Stimulated activated CD8-positive, alpha-beta memory T cell treated with anti-CD3 and anti-CD28 coated beads, Interleukin-4, amount 100 ng/mL, for 1 hour (primary cell): ENCODE measurements at regions not wholly inside any gene's neighbourhood (a gene's known extent, or its start where the extent isn't known, plus 50 kb on each side); places are given as distances from the start of the nearest gene placed in this dataset.
"Not testable (repeated sequence)": the region's sequence is repeated elsewhere in the genome, so short reads cannot be mapped to it uniquely, and the experiment has no call there.

Experiments
- DNase-seq, 2 donors: peaks; one replicate each; pipeline ENCODE4 v3.0.0-alpha.2; 2020; ENCODE audit warnings: low read depth in 2 of 2, low spot score in 1 of 2

- no peak for DNase-seq
These were observed 754.5 kb upstream of the MIR17HG start for GRCh38 chr13:90592943-90593342.

- no peak for DNase-seq
These were observed 752.8 kb upstream of the MIR17HG start for GRCh38 chr13:90594681-90595080.

- DNase-seq: no peak
These were observed 741.8 kb upstream of the MIR17HG start for GRCh38 chr13:90605664-90606063.

GRCh38 chr13:90606921-90607320, 740.6 kb upstream of the MIR17HG start:
- not testable (repeated sequence) for DNase-seq

- no peak for DNase-seq
These were observed 735.1 kb upstream of the MIR17HG start for GRCh38 chr13:90612391-90612790.

GRCh38 chr13:90613076-90613795, 734.3 kb upstream of the MIR17HG start:
- no peak for DNase-seq

- DNase-seq: no peak
These were observed 732.3 kb upstream of the MIR17HG start for GRCh38 chr13:90615236-90615635.

GRCh38 chr13:90615767-90616166, 731.7 kb upstream of the MIR17HG start:
- no peak for DNase-seq

GRCh38 chr13:90618133-90618532, 729.4 kb upstream of the MIR17HG start:
- no peak for DNase-seq

- no peak for DNase-seq
These were observed 724.9 kb upstream of the MIR17HG start for GRCh38 chr13:90622541-90622940.

GRCh38 chr13:90623318-90624011, 724.0 kb upstream of the MIR17HG start:
- no peak for DNase-seq

- DNase-seq: no peak
These were observed 719.7 kb upstream of the MIR17HG start for GRCh38 chr13:90627813-90628212.

- DNase-seq: no peak
These were observed 719.0 kb upstream of the MIR17HG start for GRCh38 chr13:90628471-90628870.

GRCh38 chr13:90630716-90631115, 716.8 kb upstream of the MIR17HG start:
- DNase-seq: no peak

- DNase-seq: no peak
These were observed 715.3 kb upstream of the MIR17HG start for GRCh38 chr13:90632184-90632583.

GRCh38 chr13:90633849-90634248, 713.6 kb upstream of the MIR17HG start:
- no peak for DNase-seq

- DNase-seq: no peak
These were observed 706.5 kb upstream of the MIR17HG start for GRCh38 chr13:90640976-90641375.

GRCh38 chr13:90641884-90642283, 705.6 kb upstream of the MIR17HG start:
- DNase-seq: no peak

GRCh38 chr13:90645582-90645981, 701.9 kb upstream of the MIR17HG start:
- no peak for DNase-seq

- DNase-seq: no peak
These were observed 699.0 kb upstream of the MIR17HG start for GRCh38 chr13:90648497-90648896.

- DNase-seq: no peak
These were observed 695.5 kb upstream of the MIR17HG start for GRCh38 chr13:90652036-90652435.

GRCh38 chr13:90654970-90655369, 692.5 kb upstream of the MIR17HG start:
- DNase-seq: no peak

- DNase-seq: not testable (repeated sequence)
These were observed 683.3 kb upstream of the MIR17HG start for GRCh38 chr13:90664200-90664599.
